GM19239 (cell line): ENCODE measurements at regions not wholly inside any gene's neighbourhood (a gene's known extent, or its start where the extent isn't known, plus 50 kb on each side); places are given as distances from the start of the nearest gene placed in this dataset.

Experiments
- DNase-seq: peaks from one replicate; pipeline ENCODE4 v3.0.0; 2011; ENCODE audit warnings: low spot score; ENCODE audit not compliant: insufficient read length
- FAIRE-seq: peaks from 2 replicates; lab custom pipeline; 2011; peaks lifted over from hg19 to GRCh38; lab: Jason Lieb, UNC

DNA sequence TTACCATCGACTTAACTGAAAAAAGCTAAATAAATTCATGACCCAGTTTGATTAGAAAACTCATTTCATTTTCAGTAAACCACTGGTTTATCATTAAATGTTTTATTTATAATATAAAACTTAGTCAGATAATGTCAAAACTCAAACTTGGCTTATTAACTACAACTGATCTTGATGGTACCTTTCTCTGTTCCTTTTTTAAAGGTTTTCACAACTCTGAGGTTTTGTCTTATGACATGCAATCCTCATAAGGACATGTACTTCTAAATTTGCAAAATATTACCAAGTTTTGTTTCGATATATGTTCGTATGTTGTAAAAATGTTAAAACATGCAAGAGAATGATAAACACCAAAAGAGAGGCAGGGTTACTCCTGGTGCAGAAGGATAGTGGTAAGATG lies 82.5 kb upstream of the PDE10A start:
- FAIRE-seq: no peak
- DNase-seq: no peak

DNA sequence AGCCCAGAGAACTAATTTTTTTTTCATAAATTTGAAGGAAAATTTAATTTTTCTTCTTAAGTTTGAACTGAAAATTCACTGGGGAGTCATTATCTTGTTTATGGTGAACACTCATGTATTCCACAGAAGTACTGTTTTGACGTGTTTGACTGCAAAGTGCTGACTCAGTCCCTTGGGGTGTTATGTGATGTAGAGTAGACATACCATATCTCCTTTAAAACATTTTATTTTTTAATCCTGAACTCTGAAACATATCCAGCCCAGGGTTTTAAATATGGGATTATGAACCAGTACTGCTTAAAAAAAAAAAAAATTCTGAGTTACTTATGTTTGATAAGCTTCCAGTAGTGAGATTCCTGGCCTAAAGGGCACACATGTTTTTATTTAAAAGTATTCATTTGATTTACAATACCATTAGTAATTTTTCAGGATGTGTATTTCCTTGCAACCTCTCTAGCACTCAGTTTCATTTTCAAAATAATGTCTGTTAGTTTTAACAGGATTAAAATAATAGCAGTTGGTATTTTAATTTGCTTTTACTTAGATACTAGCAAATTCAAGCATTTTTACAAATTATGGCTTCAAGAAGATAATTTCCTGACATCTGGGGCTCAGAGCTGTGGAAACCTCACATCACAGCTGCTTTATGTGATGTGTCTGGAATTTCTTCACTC lies 81.7 kb upstream of the PDE10A start:
- DNase-seq (no peak), FAIRE-seq (no peak)

GRCh38 chr6:165743366-165743898 lies 80.4 kb upstream of the PDE10A start:
- DNase-seq: no peak
- no peak for FAIRE-seq

DNA sequence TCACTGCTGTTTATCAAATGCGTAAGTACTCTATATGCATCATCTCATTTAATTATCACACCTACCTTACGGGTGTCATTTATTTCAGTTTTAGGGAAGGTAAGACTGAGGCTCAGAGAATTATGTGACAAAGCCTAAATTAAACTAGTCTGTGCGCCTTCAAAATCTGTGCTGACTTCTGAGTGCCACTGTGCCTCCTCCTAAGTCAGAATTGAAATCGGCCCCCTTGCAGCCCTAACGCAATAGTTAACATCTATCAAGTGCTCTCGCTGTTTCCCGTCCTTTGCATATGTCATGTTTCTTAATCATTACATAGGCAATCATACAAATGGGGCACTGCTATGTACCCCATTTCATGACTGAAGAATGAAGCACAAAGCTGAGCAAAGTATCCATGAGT lies 79.0 kb upstream of the PDE10A start:
- FAIRE-seq: no peak
- DNase-seq: no peak

DNA sequence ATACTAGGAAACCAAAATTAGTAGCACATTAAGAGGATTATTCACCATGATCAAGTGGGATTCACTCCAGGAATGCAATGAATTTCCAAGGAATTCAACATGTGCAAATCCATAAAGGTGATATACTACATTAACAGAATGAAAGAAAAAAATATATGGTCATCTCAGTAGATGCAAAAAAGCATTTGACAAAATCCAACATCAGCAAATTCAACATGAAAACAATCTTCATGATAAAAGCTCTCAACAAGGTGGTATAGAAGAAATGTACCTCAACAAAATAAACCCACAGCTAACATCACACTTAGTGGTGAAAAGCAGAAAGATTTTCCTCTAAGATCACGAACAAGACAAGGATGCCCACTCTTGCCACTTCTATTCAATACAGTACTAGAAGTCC lies 74.4 kb upstream of the PDE10A start:
- FAIRE-seq: no peak

GRCh38 chr6:165735065-165735464 lies 72.0 kb upstream of the PDE10A start:
- FAIRE-seq (no peak), DNase-seq (no peak)

More for the DNA sequence above, 74.4 kb upstream of the PDE10A start:
- no peak for DNase-seq

DNA sequence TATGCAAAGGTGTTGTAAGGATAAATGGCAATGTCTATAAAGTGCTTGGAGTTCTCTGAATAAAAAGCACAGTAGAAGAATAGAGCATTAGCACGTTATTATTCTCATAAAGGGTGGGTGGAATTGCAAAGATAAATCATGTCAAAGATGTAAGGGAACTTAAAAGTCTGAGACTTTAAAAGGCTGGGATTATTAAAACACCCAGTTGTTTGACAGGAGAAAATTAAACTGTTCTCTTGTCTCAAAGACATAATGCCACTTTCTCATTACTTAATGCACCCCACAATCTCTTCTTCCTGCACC lies 70.4 kb upstream of the PDE10A start:
- FAIRE-seq (no peak), DNase-seq (no peak)

DNA sequence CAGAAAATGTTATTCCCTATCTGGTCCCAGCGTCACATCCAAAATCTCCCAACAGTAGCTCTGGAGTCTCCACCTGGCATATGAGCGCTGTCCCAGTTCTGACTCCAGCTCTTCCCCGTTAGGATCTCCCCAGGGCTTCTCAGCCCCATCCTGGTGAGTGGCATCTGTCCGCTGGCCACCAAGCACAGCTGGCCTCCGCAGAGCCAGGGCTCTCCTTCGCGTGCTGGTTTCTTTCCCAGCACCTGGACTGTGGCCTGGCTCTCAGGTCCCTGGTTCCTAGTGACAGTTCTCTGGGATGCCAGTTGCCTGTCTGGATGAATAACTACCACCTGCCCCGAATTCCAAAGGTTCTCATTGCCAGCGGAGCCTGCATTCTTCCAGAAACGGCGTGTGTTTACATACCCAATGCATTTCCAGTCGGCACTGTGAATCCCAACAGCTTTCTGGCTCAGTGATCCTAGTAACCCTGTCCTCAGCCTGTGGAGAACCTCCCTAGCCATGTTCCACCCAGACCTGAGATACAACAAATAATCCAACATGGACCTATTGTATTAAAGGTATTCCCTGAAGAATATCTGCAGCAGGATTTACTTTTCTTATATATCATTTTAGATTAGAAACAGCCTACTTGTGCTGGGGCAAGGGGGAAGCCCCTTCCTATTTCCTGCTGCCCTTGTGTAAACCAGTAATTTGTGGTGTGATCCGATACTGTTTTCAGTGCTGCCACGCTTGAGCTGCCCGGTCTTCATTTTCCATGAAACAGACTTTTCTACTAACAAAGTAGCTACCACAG lies 69.9 kb upstream of the PDE10A start:
- DNase-seq: no peak
- no peak for FAIRE-seq

GRCh38 chr6:165729307-165729936 lies 66.4 kb upstream of the PDE10A start:
- peak; percentile 33 for DNase-seq

GRCh38 chr6:165728216-165728615 lies 65.2 kb upstream of the PDE10A start:
- FAIRE-seq: no peak
- no peak for DNase-seq

More at GRCh38 chr6:165729307-165729936, 66.4 kb upstream of the PDE10A start:
- FAIRE-seq: no peak

GRCh38 chr6:165726965-165727381 lies 63.9 kb upstream of the PDE10A start:
- DNase-seq: no peak
- FAIRE-seq: no peak

GRCh38 chr6:165726290-165726875 lies 63.3 kb upstream of the PDE10A start:
- no peak for DNase-seq
- no peak for FAIRE-seq

DNA sequence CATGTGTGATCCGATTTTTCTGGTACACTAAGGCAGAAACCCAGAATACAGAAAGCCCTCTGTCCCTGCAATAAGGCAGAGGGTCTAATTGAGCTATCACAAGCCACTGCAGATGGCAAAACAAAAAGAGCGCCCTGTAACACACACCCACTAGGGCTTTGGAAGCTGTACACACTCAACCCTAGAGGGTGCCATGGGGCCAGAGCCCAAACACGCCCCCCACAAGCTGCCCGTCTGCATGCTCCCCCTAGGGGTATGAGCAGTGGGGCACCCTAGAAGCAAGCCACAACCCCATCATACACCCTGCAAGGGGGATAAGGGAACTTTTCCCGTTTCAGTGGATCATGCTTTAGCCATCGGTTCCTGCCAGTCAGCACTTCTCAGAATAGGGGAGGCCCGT lies 62.2 kb upstream of the PDE10A start:
- FAIRE-seq: no peak

DNA sequence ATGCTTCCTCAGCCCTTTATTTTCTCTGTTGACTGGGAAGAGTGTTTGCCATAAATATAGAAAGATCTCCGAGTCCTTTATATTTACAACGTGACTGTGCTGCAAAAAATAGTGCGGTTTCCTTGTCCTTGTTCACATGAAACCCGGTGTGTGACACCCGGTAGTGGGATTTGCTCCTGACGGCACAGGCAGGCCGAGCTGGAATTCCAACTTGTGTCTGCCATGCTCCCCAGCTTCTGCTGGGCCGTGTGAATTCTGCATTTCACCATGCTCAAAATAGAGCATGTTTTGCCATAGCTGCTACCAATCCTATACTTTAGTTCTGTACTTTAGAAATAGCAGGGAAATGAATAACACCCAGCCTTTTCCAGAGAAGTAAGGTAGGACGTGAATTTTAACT lies 60.3 kb upstream of the PDE10A start:
- FAIRE-seq (no peak), DNase-seq (no peak)

More for the DNA sequence above, 62.2 kb upstream of the PDE10A start:
- no peak for DNase-seq

DNA sequence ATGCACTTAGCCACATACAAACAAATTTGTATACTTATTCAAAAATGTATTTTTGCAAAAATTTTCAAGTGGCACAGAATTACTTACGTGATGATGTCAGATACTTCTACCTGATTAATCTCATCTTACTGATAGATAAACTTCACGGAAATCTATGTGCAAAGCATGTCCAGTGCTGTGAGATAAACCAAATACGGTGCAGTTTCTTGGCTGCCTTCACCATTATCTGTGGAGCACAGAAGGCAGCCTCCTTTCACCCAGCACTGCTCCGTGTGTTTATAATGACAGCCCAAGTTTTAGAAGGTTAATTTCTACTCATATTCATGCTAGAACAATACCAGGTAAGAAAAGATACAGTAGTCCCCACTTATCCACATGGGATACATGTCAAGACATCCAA lies 59.0 kb upstream of the PDE10A start:
- DNase-seq: no peak
- FAIRE-seq: no peak

GRCh38 chr6:165721356-165721755 lies 58.3 kb upstream of the PDE10A start:
- DNase-seq (no peak), FAIRE-seq (no peak)

DNA sequence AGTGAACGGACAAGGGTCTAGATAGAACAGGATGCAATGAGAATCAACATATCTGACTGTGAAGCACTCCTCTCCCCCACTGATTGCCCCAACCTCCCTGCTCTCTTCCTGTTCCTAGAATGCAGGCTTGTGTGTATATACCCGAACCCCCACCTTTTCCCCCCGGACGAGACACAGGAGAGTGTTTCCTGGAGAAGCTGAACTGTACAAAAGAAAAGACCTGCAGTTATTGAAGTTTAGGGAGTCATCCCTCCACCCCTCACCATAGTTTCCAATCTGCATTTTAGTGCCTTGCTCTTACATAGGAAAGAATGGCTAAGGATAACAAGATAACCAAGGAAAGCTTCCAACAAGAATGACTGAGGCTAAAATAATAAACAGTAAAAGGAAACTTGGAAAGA lies 55.5 kb upstream of the PDE10A start:
- no peak for DNase-seq
- FAIRE-seq: no peak

- no peak for DNase-seq
- FAIRE-seq: no peak
Observed at GRCh38 chr6:165717732-165718465, 54.9 kb upstream of the PDE10A start.

DNA sequence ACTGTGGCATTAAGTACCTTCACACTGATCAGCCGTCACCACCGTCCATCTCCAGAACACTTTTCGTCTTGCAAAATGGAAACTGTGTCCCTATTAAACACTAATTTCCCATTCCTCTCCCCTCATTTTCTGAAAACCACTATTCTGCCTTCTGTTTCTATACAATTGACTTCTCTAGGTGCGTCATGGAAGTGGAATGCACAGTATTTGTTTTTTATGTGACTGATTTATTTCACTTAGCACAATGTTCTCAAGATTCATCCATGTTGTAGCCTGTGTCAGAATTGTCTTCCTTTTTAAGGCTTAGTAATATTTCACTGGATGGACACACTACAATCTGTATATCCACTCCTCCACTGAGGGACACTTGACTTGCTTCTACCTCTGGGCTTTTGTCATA lies 53.8 kb upstream of the PDE10A start:
- FAIRE-seq (no peak), DNase-seq (no peak)

GRCh38 chr6:165715428-165715827 lies 52.4 kb upstream of the PDE10A start:
- FAIRE-seq (no peak), DNase-seq (no peak)
